ENCODE measurements at regions not wholly inside any gene's neighbourhood (a gene's known extent, or its start where the extent isn't known, plus 50 kb on each side); places are given as distances from the start of the nearest gene placed in this dataset.
"Not testable (repeated sequence)": the region's sequence is repeated elsewhere in the genome, so short reads cannot be mapped to it uniquely, and the experiment has no call there.

DNA sequence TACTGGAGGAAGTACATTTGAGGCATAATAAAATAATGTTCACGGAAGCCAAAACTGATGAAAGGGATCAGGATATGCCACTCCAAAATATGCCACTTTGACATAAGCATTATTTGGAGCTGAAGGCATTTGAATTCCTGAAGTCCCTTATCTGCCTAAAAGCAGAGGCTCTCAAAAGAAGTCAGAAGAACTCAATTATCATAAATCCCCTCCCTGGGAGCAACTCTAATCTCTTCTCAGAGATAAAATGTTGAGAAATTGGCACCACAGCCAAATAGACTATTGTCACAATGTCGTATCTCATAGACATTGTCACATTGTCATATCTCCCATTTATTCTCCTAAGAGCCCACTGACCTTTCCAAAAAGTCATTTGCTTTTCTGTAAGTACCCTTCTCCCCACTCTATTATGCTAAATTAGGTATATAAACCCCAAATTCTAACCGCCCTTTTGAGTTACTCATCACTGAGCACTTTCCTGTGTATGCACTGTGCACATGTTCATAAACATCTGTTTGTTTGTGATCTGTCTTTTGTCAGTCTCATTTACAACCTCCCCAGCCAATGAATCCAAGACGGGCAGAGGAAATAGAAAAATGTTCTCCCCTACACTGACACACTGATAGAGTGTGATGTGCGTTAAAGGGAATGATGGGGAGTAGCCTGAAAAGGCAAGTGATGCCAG, 78.5 kb upstream of the NAF1 start:
- no peak overlapping the region for H3K4me3 ChIP-seq
- no peaks in the 10 kb centered on the region for H3K9me3 ChIP-seq
- H3K4me1 ChIP-seq: no peaks in the 10 kb centered on the region
- 55 to 60% methylated on average over 5 of the region's 5 CpGs for WGBS, 2 donors
- H3K36me3 ChIP-seq: no peaks in the 10 kb centered on the region
- H3K27me3 ChIP-seq: no peaks in the 10 kb centered on the region
- no peak overlapping the region for H3K27ac ChIP-seq
- TF ChIP-seq POLR2A (IDR thresholded peaks at IDR 0.05) (no peak), EP300 (IDR thresholded peaks at IDR 0.05) (no peak), POLR2AphosphoS5 (IDR thresholded peaks at IDR 0.05) (no peak)
- TF ChIP-seq, protein P1, sequence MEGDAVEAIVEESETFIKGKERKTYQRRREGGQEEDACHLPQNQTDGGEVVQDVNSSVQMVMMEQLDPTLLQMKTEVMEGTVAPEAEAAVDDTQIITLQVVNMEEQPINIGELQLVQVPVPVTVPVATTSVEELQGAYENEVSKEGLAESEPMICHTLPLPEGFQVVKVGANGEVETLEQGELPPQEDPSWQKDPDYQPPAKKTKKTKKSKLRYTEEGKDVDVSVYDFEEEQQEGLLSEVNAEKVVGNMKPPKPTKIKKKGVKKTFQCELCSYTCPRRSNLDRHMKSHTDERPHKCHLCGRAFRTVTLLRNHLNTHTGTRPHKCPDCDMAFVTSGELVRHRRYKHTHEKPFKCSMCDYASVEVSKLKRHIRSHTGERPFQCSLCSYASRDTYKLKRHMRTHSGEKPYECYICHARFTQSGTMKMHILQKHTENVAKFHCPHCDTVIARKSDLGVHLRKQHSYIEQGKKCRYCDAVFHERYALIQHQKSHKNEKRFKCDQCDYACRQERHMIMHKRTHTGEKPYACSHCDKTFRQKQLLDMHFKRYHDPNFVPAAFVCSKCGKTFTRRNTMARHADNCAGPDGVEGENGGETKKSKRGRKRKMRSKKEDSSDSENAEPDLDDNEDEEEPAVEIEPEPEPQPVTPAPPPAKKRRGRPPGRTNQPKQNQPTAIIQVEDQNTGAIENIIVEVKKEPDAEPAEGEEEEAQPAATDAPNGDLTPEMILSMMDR (IDR thresholded peaks at IDR 0.05): no peak
- intact Hi-C loops (cut with DNase I): no loop called here
- no peak for DNase-seq

- no peaks in the 10 kb centered on the region for H3K4me1 ChIP-seq
- no peak overlapping the region for H3K4me3 ChIP-seq
- intact Hi-C loops (cut with DNase I): no loop called here
- H3K27ac ChIP-seq: no peak overlapping the region
- H3K36me3 ChIP-seq: no peaks in the 10 kb centered on the region
- no peaks in the 10 kb centered on the region for H3K27me3 ChIP-seq
- no peak for DNase-seq
- TF ChIP-seq POLR2AphosphoS5 (IDR thresholded peaks at IDR 0.05) (no peak), POLR2A (IDR thresholded peaks at IDR 0.05) (no peak), EP300 (IDR thresholded peaks at IDR 0.05) (no peak)
- TF ChIP-seq, protein P1 (IDR thresholded peaks at IDR 0.05): no peak
- WGBS, 2 donors: 46 to 54% methylated on average over 2 of the region's 2 CpGs
- no peaks in the 10 kb centered on the region for H3K9me3 ChIP-seq
Measured at GRCh38 chr4:163243297-163243981, 76.7 kb upstream of the NAF1 start.

DNA sequence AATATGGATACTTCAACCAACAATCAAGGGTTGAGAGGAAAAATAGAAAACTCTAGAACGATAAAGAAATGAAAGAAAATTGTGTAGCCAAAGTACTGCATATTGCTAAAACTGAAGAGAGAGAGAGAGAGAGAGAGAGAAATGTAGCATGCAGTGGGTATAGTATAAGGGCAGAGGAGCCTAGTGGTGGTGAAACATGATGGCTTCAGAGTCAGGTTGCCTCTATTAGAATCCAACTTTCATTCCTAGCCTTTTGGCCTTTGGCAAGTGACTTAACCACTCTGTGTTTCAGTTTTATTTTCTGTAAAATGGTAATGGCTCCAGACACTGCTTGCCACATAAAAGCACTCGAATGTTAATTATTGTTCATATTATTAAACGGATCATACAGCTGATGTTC, 71.2 kb upstream of the NAF1 start:
- Histone ChIP-seq H3K4me1 (no peaks in the 10 kb centered on the region), H3K36me3 (no peaks in the 10 kb centered on the region), H3K9me3 (peaks cover 0 to 6% (median 0%) of the 10 kb centered on the region in 4 donors), H3K27me3 (no peaks in the 10 kb centered on the region), H3K27ac (no peak overlapping the region), H3K4me3 (no peak overlapping the region)
- WGBS, 2 donors: 86 to 87% methylated on average over 3 of the region's 3 CpGs
- DNase-seq: no peak
- TF ChIP-seq POLR2A (IDR thresholded peaks at IDR 0.05) (no peak), POLR2AphosphoS5 (IDR thresholded peaks at IDR 0.05) (no peak), EP300 (IDR thresholded peaks at IDR 0.05) (no peak)
- TF ChIP-seq, protein P1 (IDR thresholded peaks at IDR 0.05): no peak
- intact Hi-C loops (cut with DNase I): no loop called here

- H3K27me3 ChIP-seq; H3K9me3 ChIP-seq; H3K4me3 ChIP-seq; DNase-seq; H3K27ac ChIP-seq; H3K4me1 ChIP-seq; H3K36me3 ChIP-seq; intact Hi-C loops (cut with DNase I): not testable (repeated sequence)
- WGBS, 2 donors: 66 to 77% methylated on average over 2 of the region's 2 CpGs
Measured at GRCh38 chr4:163236389-163236788, 69.7 kb upstream of the NAF1 start.

DNA sequence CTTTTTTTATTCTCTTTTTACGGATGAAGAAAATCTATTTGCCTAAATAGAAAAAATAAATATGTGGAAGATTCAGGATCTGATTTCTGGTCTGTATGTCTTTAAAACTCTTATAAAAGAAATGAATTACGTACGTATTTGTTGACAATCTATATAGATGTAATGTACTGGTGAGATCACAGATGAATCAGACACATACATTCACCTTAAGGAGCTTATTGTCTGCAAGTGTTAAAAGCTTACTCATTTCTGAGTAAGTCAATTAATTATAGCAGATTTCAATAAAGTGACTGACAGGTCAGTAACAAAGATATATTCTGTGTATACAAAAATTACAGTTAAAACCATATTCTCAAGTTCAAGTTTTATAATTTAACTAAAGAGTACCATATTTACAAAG, 66.6 kb upstream of the NAF1 start:
- Histone ChIP-seq H3K9me3 (peaks cover 0 to 6% (median 0%) of the 10 kb centered on the region in 4 donors), H3K36me3 (no peaks in the 10 kb centered on the region), H3K4me1 (no peaks in the 10 kb centered on the region), H3K27me3 (no peaks in the 10 kb centered on the region), H3K4me3 (no peak overlapping the region), H3K27ac (no peak overlapping the region)
- WGBS, 2 donors: 76 to 84% methylated on average over 3 of the region's 3 CpGs
- intact Hi-C loops (cut with DNase I): no loop called here
- no peak for DNase-seq
- TF ChIP-seq POLR2AphosphoS5 (IDR thresholded peaks at IDR 0.05): no peak
- TF ChIP-seq, protein P1 (IDR thresholded peaks at IDR 0.05): no peak
- TF ChIP-seq POLR2A (IDR thresholded peaks at IDR 0.05): no peak
- TF ChIP-seq EP300 (IDR thresholded peaks at IDR 0.05): no peak
